Stomach smooth muscle (tissue), 2 donors: ENCODE measurements at regions not wholly inside any gene's neighbourhood (a gene's known extent, or its start where the extent isn't known, plus 50 kb on each side); places are given as distances from the start of the nearest gene placed in this dataset.

Experiments
- H3K27ac ChIP-seq: one replicate; pipeline ENCODE4 v1.7.0; 2013; ENCODE audit warnings: mild to moderate bottlenecking, low read length, inconsistent platforms
- H3K27me3 ChIP-seq, 2 donors: one replicate each; pipeline ENCODE4 v1.7.0; 2013; ENCODE audit warnings: low read length in 2 of 2; ENCODE audit not compliant: insufficient read depth in 2 of 2, control insufficient read depth in 1 of 2
- H3K36me3 ChIP-seq, 2 donors: one replicate each; pipeline ENCODE4 v1.7.0; 2013; ENCODE audit warnings: low read length in 2 of 2; ENCODE audit not compliant: control insufficient read depth in 2 of 2, insufficient read depth in 2 of 2
- H3K4me1 ChIP-seq: one replicate; pipeline ENCODE4 v1.7.0; 2013; ENCODE audit warnings: low read length; ENCODE audit not compliant: control insufficient read depth, insufficient read depth
- H3K4me3 ChIP-seq, 2 donors: one replicate each; pipeline ENCODE4 v1.7.0; 2013; ENCODE audit warnings: low read length in 2 of 2
- H3K9ac ChIP-seq, 2 donors: one replicate each; pipeline ENCODE4 v1.7.0; 2013; ENCODE audit warnings: low read length in 2 of 2, mild to moderate bottlenecking in 1 of 2
- H3K9me3 ChIP-seq, 2 donors: one replicate each; pipeline ENCODE4 v1.7.0; 2013; ENCODE audit warnings: low read length in 2 of 2; ENCODE audit not compliant: control insufficient read depth in 2 of 2
- donor health status: healthy.
- donor health status: Pancreatic carcinoma.

- H3K9me3 ChIP-seq = no peaks in the 10 kb centered on the region
- H3K27me3 ChIP-seq = no peaks in the 10 kb centered on the region
- H3K36me3 ChIP-seq = no peaks in the 10 kb centered on the region
- H3K9ac ChIP-seq = no peak overlapping the region
- no peak overlapping the region for H3K27ac ChIP-seq
- H3K4me1 ChIP-seq = no peaks in the 10 kb centered on the region
- no peak overlapping the region for H3K4me3 ChIP-seq
These were observed 113.7 kb downstream of the RNASET2 start for GRCh38 chr6:166842607-166843006.

DNA sequence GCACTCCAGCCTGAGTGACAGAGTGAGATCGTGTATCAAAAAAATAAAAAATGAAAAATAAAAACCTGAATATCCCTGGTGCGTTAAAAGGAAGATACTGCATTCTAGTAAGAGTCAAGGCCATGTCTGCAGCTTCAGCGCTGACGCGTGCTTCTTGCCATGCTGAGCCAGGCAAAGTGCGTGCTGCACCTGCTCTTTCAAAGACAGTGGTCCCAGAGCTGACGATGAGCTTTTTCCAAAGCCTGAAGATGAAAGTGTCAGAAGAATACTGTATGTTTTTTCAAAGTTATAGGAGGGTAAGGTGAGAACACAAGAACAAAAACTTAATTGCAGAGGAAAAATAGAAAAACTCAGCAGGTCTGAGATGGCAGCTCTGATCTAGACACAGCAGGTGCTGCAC lies 115.1 kb downstream of the RNASET2 start:
- Histone ChIP-seq H3K4me3 (no peak overlapping the region), H3K4me1 (peaks cover 3% of the 10 kb centered on the region), H3K9me3 (no peaks in the 10 kb centered on the region), H3K36me3 (no peaks in the 10 kb centered on the region), H3K27ac (no peak overlapping the region), H3K9ac (no peak overlapping the region), H3K27me3 (no peaks in the 10 kb centered on the region)

DNA sequence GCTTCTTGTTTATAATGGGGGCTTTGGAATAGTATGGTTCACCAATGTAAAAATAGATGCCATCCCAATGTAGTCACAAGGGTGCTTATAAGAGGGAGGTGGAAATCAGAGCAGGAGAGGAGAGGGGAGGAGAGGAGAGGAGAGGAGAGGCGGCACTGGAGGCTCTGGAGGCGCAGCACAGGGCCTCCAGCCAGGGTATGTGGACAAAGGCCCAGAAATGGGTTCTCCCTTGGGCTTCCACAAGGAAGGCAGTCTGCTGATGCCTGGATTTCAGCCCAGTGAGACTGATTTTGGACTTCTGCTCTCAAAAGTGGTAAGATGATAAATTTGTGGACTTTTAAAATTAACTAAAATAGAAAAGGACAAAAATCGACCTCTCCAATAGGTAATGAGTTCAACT lies 116.8 kb downstream of the RNASET2 start:
- H3K36me3 ChIP-seq = no peaks in the 10 kb centered on the region
- H3K4me3 ChIP-seq = no peak overlapping the region
- no peak overlapping the region for H3K27ac ChIP-seq
- H3K4me1 ChIP-seq = peaks cover 3% of the 10 kb centered on the region
- no peaks in the 10 kb centered on the region for H3K9me3 ChIP-seq
- no peaks in the 10 kb centered on the region for H3K27me3 ChIP-seq
- H3K9ac ChIP-seq = no peak overlapping the region

DNA sequence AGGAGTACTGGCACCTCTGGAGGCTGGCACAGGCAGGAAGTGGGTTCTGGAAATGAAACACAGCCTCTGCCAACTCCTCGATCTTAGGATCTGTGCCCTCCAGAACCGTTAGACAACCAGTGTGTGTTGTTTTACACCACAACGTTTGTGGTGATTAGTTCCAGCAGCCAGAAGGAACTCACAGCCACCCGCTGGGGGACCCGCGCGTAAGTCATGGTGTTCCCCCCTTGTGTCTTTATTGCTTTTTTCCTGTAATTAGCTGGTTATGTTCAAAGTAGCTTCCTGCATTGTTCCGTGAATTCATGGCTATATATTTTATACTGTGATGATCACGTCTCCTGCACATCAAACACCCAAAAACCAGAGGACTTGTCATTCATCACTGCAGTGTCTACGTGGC lies 117.4 kb downstream of the RNASET2 start:
- Histone ChIP-seq H3K27ac (no peak overlapping the region), H3K36me3 (no peaks in the 10 kb centered on the region), H3K4me1 (peaks cover 3% of the 10 kb centered on the region), H3K9me3 (no peaks in the 10 kb centered on the region), H3K27me3 (no peaks in the 10 kb centered on the region), H3K9ac (no peak overlapping the region), H3K4me3 (no peak overlapping the region)

- no peaks in the 10 kb centered on the region for H3K27me3 ChIP-seq
- H3K27ac ChIP-seq = no peak overlapping the region
- no peaks in the 10 kb centered on the region for H3K9me3 ChIP-seq
- H3K4me3 ChIP-seq = no peak overlapping the region
- no peaks in the 10 kb centered on the region for H3K36me3 ChIP-seq
- H3K4me1 ChIP-seq = peaks cover 3% of the 10 kb centered on the region
- H3K9ac ChIP-seq = no peak overlapping the region
These were observed 119.3 kb downstream of the RNASET2 start for GRCh38 chr6:166836785-166837718.

DNA sequence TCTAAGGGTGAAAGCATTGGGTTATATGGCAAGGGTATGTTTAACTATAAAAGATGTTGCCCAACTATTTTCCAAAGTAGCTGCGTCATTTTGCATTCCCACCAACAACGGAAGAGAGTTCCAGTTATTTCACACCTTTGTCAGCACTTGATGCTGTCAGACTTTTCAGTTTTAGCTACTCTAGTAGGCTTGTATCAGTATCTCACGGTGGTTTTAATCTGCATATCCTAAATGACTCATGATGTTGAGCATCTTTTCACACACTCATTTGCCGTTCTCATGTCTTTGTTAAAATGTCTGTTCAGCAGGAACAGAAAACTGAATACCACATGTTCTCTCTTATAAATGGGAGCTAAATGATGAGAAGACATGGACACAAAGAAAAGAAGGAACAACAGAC lies 122.3 kb downstream of the RNASET2 start:
- Histone ChIP-seq H3K4me3 (no peak overlapping the region), H3K4me1 (peaks cover 3% of the 10 kb centered on the region), H3K36me3 (no peaks in the 10 kb centered on the region), H3K27ac (no peak overlapping the region), H3K27me3 (no peaks in the 10 kb centered on the region), H3K9me3 (no peaks in the 10 kb centered on the region), H3K9ac (no peak overlapping the region)

GRCh38 chr6:166830891-166831363 lies 125.4 kb downstream of the RNASET2 start:
- Histone ChIP-seq H3K4me3 (no peak overlapping the region), H3K9ac (no peak overlapping the region), H3K36me3 (no peaks in the 10 kb centered on the region), H3K27ac (no peak overlapping the region), H3K27me3 (no peaks in the 10 kb centered on the region), H3K9me3 (no peaks in the 10 kb centered on the region), H3K4me1 (no peaks in the 10 kb centered on the region)

DNA sequence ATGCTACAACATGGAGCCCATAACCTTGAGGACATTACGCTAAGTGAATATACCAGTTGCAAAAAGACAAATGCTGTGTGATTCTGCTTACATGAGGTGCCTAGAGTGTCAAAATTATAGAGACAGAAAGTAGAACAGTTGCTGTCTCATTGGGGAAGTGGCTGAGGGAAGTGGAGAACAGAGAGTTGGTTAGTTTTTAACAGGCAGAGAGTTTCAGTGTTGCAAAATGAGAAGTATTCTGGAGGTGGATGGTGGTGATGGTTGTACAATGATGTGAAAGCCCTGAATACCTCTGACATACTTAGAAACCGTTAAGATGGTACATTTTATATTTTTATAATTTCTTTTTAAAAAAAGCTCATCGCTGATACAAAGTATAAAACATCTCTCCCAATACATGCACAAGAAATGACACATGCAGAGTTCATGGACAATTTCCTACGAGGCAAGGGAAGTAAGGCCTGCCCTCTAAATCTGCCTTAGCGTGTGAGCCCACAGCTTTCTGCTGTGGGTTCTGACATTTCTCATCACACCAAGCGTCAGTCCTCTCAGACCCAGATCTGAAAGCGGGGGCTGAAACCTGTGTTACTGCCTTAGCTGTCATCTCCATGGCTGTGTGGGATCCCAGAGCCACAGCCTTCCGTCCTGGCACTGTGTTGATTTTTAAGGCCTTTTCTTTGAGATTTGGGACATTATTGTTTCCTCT lies 126.0 kb downstream of the RNASET2 start:
- Histone ChIP-seq H3K4me1 (no peaks in the 10 kb centered on the region), H3K9ac (no peak overlapping the region), H3K4me3 (no peak overlapping the region), H3K27me3 (no peaks in the 10 kb centered on the region), H3K27ac (no peak overlapping the region), H3K36me3 (no peaks in the 10 kb centered on the region), H3K9me3 (no peaks in the 10 kb centered on the region)

GRCh38 chr6:166826264-166826663 lies 130.1 kb downstream of the RNASET2 start:
- no peaks in the 10 kb centered on the region for H3K4me1 ChIP-seq
- H3K27ac ChIP-seq = no peak overlapping the region
- H3K27me3 ChIP-seq = no peaks in the 10 kb centered on the region
- no peaks in the 10 kb centered on the region for H3K9me3 ChIP-seq
- H3K4me3 ChIP-seq = no peak overlapping the region
- no peaks in the 10 kb centered on the region for H3K36me3 ChIP-seq
- H3K9ac ChIP-seq = no peak overlapping the region

DNA sequence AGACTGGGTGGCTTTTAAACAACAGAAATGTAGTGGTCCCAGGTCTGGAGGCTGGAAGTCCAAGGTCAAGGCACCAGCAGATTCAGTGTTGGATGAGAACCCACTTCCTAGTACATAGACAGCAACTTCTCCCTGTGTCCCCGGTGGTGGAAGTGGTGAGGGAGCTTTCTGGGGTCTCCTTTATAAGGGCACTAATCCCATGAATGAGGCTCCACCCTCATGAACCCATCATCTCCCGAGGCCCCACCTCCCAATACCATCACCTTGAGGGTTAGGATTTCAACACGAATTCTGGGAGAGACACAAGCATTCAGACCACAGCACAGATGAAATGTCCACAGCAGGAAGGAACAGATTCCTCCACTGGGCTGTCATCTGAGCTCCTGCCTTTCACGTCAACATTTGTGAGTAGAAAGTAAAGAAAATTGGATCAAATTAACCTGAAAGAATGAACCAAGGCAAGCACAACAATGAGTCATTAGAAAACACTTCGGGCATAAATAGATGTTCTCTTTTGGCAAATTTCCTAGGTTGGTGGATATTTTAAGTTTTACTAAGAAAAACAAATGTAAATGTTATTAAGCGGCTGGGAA lies 130.7 kb downstream of the RNASET2 start:
- Histone ChIP-seq H3K9ac (no peak overlapping the region), H3K9me3 (no peaks in the 10 kb centered on the region), H3K27me3 (no peaks in the 10 kb centered on the region), H3K27ac (no peak overlapping the region), H3K36me3 (no peaks in the 10 kb centered on the region), H3K4me1 (no peaks in the 10 kb centered on the region), H3K4me3 (no peak overlapping the region)
